Activated naive CD4-positive, alpha-beta T cell treated with anti-CD3 and anti-CD28 coated beads for 36 hours (primary cell): ENCODE measurements at regions not wholly inside any gene's neighbourhood (a gene's known extent, or its start where the extent isn't known, plus 50 kb on each side); places are given as distances from the start of the nearest gene placed in this dataset.
"Not testable (repeated sequence)": the region's sequence is repeated elsewhere in the genome, so short reads cannot be mapped to it uniquely, and the experiment has no call there.

Experiments used
- CTCF ChIA-PET: fragments of 350-600 bp; sonication (Branson Sonifier 250); formaldehyde crosslinking; loops from one replicate; lab custom pipeline; 2021; ENCODE audit warnings: antibody characterized with exemption; lab: Charles Lee
- DNase-seq: peaks from one replicate; pipeline ENCODE4 v3.0.0-alpha.2; 2020
- H3K27ac Mint-ChIP-seq: one replicate; pipeline ENCODE4 v1.8.0; 2021; ENCODE audit warnings: mild to moderate bottlenecking, mixed read lengths
- H3K27me3 Mint-ChIP-seq: one replicate; pipeline ENCODE4 v1.8.0; 2021; ENCODE audit warnings: low read depth, mixed read lengths
- H3K36me3 Mint-ChIP-seq: one replicate; pipeline ENCODE4 v1.8.0; 2021; ENCODE audit warnings: low read depth, mixed read lengths
- H3K4me1 Mint-ChIP-seq: one replicate; pipeline ENCODE4 v1.8.0; 2021; ENCODE audit warnings: low read depth, mixed read lengths
- H3K4me3 Mint-ChIP-seq: one replicate; pipeline ENCODE4 v1.8.0; 2021; ENCODE audit warnings: mild to moderate bottlenecking, moderate library complexity, mixed read lengths
- H3K9me3 Mint-ChIP-seq: one replicate; pipeline ENCODE4 v1.8.0; 2021; ENCODE audit warnings: mixed read lengths
- intact Hi-C: fragments of 100-400 bp; cut with micrococcal nuclease; formaldehyde crosslinking; loops from one replicate; pipeline ENCODE4 v1.15.1; 2023

DNA sequence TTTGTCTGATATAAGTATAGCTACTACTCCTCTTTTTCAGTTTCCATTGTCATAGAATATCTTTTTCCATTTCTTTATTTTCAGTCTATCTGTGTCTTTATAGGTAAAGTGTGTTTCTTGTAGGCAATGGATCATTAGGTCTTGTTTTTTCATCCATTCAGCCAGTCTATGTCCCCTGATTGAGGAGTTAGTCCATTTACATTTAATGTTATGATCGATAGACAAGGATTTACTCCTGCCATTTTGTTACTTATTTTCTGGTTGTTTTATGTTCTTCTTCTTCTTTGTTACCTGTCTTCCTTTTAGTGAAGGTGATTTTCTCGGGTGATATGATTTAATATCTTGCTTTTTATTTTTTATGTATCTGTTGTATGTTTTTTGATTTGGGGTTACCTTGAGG is 169.0 kb downstream of the BARX1 start:
- H3K9me3 Mint-ChIP-seq = no peaks in the 10 kb centered on the region
- no peak overlapping the region for H3K27ac Mint-ChIP-seq
- no peaks in the 10 kb centered on the region for H3K4me1 Mint-ChIP-seq
- H3K36me3 Mint-ChIP-seq = no peaks in the 10 kb centered on the region
- no peak for DNase-seq
- H3K27me3 Mint-ChIP-seq = peaks cover 33% of the 10 kb centered on the region
- no peak overlapping the region for H3K4me3 Mint-ChIP-seq
- intact Hi-C loops = no loop called here
- CTCF ChIA-PET = no interaction called here

DNA sequence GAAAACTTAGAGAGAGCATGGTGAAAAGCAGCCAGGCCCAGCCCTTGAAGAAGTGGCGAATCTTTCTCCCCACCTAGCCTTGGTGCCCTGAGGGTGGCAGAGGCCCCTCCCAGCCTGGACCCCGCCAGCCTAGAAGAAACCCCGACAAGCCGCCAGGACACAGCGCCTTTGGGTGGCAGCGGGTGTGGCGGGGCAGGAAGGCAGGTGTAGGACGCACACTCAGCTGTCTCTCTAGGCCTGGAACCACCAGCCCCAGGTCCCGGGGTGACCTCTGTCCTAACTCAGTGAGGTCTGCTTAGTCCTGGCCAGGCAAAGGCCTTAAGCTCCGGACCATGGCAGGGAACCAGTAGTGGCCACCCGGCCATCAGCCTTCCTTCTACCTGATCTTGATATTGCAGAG is 178.3 kb downstream of the BARX1 start:
- Mint-ChIP-seq H3K9me3 (peaks cover 1% of the 10 kb centered on the region), H3K27me3 (peaks cover 7% of the 10 kb centered on the region), H3K4me1 (no peaks in the 10 kb centered on the region), H3K27ac (no peak overlapping the region), H3K36me3 (no peaks in the 10 kb centered on the region), H3K4me3 (no peak overlapping the region)
- intact Hi-C loops = no loop called here
- CTCF ChIA-PET = no interaction called here
- no peak for DNase-seq

DNA sequence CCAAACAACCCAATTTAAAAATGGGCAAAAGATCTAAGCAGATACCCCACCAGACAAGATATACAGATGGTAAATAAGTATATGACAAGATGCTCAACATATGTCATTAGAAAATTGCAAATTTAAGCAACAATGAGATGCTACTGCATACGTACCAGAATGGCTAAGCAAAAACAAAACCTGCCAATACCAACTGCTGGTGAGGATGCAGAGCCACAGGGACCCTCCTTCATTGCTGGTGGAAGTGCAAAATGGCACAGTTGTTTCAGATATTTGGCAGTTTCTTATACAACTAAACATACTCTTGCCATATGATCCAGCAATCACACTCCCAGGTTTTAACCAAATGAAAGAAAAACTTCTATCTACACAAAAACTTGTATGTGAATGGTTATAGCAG is 178.9 kb downstream of the BARX1 start:
- intact Hi-C loops = no loop called here
- no peaks in the 10 kb centered on the region for H3K36me3 Mint-ChIP-seq
- DNase-seq = no peak
- CTCF ChIA-PET = no interaction called here
- H3K4me1 Mint-ChIP-seq = no peaks in the 10 kb centered on the region
- peaks cover 2% of the 10 kb centered on the region for H3K9me3 Mint-ChIP-seq
- H3K27ac Mint-ChIP-seq = no peak overlapping the region
- H3K4me3 Mint-ChIP-seq = no peak overlapping the region
- H3K27me3 Mint-ChIP-seq = peaks cover 4% of the 10 kb centered on the region

DNA sequence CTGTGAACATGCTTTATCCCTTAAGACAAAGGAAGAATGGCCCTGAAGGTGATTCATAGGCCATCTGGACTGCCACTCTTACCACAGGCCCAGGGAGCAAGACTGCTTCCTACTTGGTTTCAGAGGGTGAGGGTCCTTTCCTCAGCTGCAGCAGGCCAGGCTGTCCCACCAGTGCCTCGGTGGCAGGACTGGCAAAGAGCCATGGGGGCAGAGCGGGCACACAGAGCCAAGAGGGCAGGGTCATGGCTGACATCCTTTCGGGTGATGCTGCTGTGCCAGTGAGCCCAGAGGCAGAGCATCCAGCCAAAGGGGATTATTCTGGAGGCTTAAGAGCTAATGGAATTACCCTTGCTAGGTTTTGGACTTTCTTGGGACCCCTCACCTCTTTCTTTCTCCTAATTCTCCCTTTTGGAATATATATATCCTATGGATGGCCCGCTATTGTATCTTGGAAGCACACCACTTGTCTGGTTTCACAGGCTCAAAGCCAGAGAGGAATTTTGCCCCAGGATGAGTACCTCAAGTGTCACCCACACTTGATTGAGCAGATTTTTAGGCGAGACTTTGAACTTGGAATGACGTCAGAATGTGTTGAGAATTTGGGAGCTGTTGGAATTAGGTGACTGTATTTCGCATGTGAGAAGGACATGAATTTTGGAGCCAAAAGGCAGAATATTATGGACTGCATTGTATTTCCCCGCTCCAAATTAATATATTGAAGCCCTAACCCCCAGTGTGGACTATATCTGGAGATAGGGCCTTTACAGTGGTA is 180.6 kb downstream of the BARX1 start:
- Mint-ChIP-seq H3K4me3 (no peak overlapping the region), H3K27ac (no peak overlapping the region), H3K9me3 (peaks cover 2% of the 10 kb centered on the region), H3K36me3 (no peaks in the 10 kb centered on the region), H3K27me3 (peaks cover 2% of the 10 kb centered on the region), H3K4me1 (no peaks in the 10 kb centered on the region)
- CTCF ChIA-PET = no interaction called here
- no peak for DNase-seq
- intact Hi-C loops = no loop called here

DNA sequence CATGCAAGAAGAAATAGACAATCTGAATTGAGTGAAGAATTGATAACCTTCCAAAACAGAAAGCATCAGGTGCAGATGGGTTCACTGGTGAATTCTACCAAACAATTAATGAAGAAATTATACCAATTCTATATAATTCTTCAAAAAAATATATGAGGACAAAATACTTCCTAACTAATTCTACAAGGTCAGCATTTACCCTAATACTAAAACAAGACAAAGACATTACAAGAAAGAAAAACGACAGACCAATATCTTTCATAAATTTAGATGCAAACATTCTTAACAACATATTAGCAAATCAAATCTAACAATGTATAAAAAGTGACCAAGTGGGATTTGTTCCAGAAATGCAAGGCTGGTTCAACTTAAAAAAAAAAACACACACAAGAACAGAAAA is 183.9 kb downstream of the BARX1 start:
- intact Hi-C loops = no loop called here
- Mint-ChIP-seq H3K27ac (no peak overlapping the region), H3K9me3 (peaks cover 3% of the 10 kb centered on the region), H3K36me3 (no peaks in the 10 kb centered on the region), H3K27me3 (peaks cover 2% of the 10 kb centered on the region), H3K4me1 (no peaks in the 10 kb centered on the region), H3K4me3 (no peak overlapping the region)
- CTCF ChIA-PET = no interaction called here
- DNase-seq = no peak

DNA sequence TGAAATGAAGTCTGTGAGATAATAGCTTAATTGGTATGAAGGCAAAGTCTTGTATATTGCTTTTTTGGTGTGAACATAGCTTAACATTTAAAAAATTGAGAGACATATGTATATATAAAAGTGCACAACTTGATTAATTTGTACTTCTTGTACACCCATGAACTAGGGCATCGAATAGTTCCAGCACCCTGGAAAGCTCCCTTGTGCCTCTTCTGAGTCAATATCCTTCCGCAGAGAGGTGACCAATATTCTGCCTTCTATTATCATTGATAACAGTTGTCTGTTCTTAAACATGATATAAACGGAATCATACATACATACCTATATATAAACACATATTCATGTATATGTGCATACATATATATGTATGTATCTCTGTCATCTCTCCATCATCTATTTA is 185.4 kb downstream of the PHF2 start:
- DNase-seq = no peak
- CTCF ChIA-PET = interaction anchor here (1.7 kb wide), 1 partner anchor 79 kb away, joined by 4 read pairs; no protein-coding TSS in a partner anchor
- intact Hi-C loops = no loop called here

DNA sequence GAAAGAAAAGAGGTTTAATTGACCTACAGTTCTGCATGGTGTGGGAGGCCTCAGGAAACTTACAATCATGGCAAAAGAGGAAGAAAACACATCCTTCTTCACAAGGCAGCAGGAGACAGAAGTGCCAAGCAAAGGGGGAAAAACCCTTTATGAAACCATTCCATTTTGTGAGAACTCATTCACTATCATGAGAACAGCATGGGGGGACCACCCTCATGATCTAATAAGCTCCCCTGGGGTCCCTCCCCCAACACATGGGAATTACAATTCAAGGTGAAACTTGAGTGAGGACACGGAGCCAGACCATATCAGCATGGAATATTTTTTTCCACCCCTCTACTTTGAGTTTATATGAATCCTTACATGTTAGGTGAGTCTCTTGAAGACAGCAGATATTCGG is 173.7 kb downstream of the PHF2 start:
- H3K4me3 Mint-ChIP-seq = no peak overlapping the region
- CTCF ChIA-PET = no interaction called here

More for the DNA sequence above, 185.4 kb downstream of the PHF2 start:
- H3K9me3 Mint-ChIP-seq = peaks cover 11% of the 10 kb centered on the region
- no peaks in the 10 kb centered on the region for H3K4me1 Mint-ChIP-seq
- H3K36me3 Mint-ChIP-seq = no peaks in the 10 kb centered on the region
- H3K27me3 Mint-ChIP-seq = peaks cover 26% of the 10 kb centered on the region
- no peak overlapping the region for H3K4me3 Mint-ChIP-seq
- H3K27ac Mint-ChIP-seq = no peak overlapping the region

DNA sequence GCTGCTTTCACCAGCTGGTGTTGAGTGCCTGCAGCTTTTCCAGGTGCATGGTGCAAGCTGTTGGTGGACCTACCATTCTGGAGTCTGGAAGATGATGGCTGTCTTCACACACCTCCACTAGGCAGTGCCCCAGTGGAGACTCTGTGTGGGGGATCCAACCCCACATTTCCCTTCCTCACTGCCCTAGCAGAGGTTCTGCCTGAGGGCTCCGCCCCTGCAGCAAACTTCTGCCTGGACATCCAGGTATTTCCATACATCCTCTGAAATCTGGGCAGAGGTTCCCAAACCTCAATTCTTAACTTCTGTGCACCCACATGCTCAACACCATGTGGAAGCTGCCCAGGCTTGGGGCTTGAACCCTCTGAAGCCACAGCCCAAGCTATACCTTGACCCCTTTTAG is 172.4 kb downstream of the PHF2 start:
- CTCF ChIA-PET, intact Hi-C loops, H3K4me3 Mint-ChIP-seq, DNase-seq, H3K27ac Mint-ChIP-seq, H3K4me1 Mint-ChIP-seq, H3K36me3 Mint-ChIP-seq: not testable (repeated sequence)
- Mint-ChIP-seq H3K9me3 (peaks cover 44% of the 10 kb centered on the region), H3K27me3 (peaks cover 13% of the 10 kb centered on the region)

More for the DNA sequence above, 173.7 kb downstream of the PHF2 start:
- Mint-ChIP-seq H3K27me3 (peaks cover 18% of the 10 kb centered on the region), H3K27ac (no peak overlapping the region), H3K36me3 (peaks cover 3% of the 10 kb centered on the region), H3K9me3 (peaks cover 46% of the 10 kb centered on the region), H3K4me1 (no peaks in the 10 kb centered on the region)
- intact Hi-C loops = no loop called here
- no peak for DNase-seq

DNA sequence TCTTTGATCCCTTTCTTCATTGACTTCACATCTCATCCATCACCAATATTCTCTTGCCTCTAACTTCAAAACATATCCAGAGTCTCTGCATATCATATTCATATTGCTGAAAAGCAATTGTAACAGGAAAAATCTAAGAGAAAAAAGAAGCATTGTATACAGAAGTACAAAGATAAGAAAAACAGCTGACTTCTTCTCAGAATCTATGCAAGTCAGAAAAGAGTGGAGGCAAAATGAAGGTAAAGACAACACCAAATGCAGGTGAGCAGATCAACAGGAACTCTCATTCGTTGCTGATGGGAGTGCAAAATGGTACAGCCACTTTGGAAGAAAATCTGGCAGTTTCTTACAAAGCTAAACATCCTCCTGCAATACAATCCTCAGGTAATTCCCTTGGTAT is 155.6 kb downstream of the PHF2 start:
- H3K27ac Mint-ChIP-seq = no peak overlapping the region
- intact Hi-C loops = no loop called here
- no peaks in the 10 kb centered on the region for H3K4me1 Mint-ChIP-seq
- peaks cover 21% of the 10 kb centered on the region for H3K9me3 Mint-ChIP-seq
- no peak for DNase-seq
- H3K27me3 Mint-ChIP-seq = peaks cover 25% of the 10 kb centered on the region
- no peak overlapping the region for H3K4me3 Mint-ChIP-seq
- CTCF ChIA-PET = interaction anchor here (0.7 kb wide), 1 partner anchor 167 kb away, joined by 4 read pairs; no protein-coding TSS in a partner anchor
- peaks cover 3% of the 10 kb centered on the region for H3K36me3 Mint-ChIP-seq

DNA sequence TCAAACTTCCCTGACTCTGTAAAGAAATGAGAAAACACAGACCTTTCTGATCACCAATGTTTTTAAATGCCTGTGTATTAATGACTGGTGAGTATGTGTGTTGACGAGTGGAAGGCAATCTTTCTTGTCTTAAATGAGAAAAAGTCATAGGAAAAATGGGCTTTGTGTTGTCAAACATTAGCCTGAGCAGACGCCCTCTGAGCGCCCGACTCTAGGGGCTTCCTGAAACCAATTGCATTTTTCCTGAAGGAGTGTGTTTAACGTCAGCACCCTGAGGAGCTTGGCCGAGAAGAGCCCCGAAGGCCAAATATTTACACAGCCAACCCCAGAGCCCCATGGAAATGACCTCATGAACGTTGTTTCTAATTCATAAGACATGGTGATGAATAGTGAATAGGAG is 154.3 kb downstream of the PHF2 start:
- Mint-ChIP-seq H3K36me3 (peaks cover 3% of the 10 kb centered on the region), H3K4me1 (no peaks in the 10 kb centered on the region), H3K4me3 (no peak overlapping the region), H3K27ac (no peak overlapping the region), H3K27me3 (peaks cover 27% of the 10 kb centered on the region), H3K9me3 (peaks cover 21% of the 10 kb centered on the region)
- no peak for DNase-seq
- intact Hi-C loops = no loop called here
- CTCF ChIA-PET = interaction anchor here (0.6 kb wide), 1 partner anchor 454 kb away, joined by 7 read pairs; no protein-coding TSS in a partner anchor

DNA sequence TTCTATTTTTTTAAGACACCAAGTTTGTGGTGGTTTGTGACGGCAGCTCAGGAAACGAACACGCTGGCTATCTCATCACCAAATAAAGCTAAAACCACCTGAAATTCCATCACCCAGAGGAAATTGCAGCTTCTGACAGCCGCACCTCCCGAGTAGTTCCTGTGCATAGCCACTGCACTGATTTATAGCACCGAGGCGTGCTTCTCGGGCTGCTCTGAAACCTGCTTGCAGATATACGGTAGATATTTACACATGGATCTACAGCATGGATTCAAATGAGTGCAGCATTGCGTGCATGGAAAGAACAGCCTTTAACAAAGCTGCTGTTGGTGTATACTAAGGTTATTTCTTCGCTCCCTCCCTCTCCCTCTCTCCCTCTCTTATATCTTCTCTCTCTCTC is 153.8 kb downstream of the PHF2 start:
- Mint-ChIP-seq H3K36me3 (peaks cover 3% of the 10 kb centered on the region), H3K27me3 (peaks cover 27% of the 10 kb centered on the region), H3K9me3 (peaks cover 18% of the 10 kb centered on the region), H3K27ac (no peak overlapping the region), H3K4me3 (no peak overlapping the region), H3K4me1 (no peaks in the 10 kb centered on the region)
- intact Hi-C loops = no loop called here
- CTCF ChIA-PET = no interaction called here
- DNase-seq = no peak
